SH-SY5Y (cell line): ENCODE measurements at regions not wholly inside any gene's neighbourhood (a gene's known extent, or its start where the extent isn't known, plus 50 kb on each side); places are given as distances from the start of the nearest gene placed in this dataset.

ENCODE experiments used
- GATA2 ChIP-seq: IDR thresholded peaks from 2 replicates; pipeline ENCODE4 v1.6.1; 2011; ENCODE audit warnings: mild to moderate bottlenecking, low read depth, low read length
- GATA3 ChIP-seq: IDR thresholded peaks from 2 replicates; pipeline ENCODE4 v1.6.1; 2011; ENCODE audit warnings: low read depth, mild to moderate bottlenecking, low read length, moderate library complexity

DNA sequence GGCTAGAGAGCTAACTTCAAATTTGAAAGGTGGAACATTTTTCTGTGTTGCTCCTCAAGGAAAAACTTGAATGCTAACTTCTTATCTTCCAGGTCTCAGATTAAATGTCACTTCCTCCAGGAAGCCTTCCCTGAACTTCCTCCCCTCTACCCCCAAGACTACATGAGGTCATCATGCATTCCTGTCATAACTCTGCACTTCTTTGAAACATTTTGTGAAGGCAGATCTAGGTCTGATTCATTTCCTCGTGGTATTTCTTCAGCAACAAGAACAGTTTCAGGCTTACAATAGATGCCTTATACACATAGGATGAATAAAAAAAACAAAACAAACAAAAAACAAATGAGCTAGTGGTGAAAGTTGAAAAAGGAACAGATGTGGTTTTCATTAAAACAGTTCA lies 97.1 kb upstream of the SRRM4 start:
- TF ChIP-seq GATA2 (no peak), GATA3 (no peak)
